LNCAP (cell line): ENCODE measurements at regions not wholly inside any gene's neighbourhood (a gene's known extent, or its start where the extent isn't known, plus 50 kb on each side); places are given as distances from the start of the nearest gene placed in this dataset.

ENCODE experiments used
- CTCF ChIP-seq: fragments of 450-650 bp; IDR thresholded peaks from 2 replicates; pipeline ENCODE4 v1.5.1; 2017; ENCODE audit warnings: mild to moderate bottlenecking

GRCh38 chr6:169317441-169318202 lies 64.0 kb upstream of the THBS2 start:
- TF ChIP-seq CTCF, result no peak

GRCh38 chr6:169316651-169317050 lies 63.0 kb upstream of the THBS2 start:
- TF ChIP-seq CTCF, result no peak

- TF ChIP-seq CTCF, result no peak
Observed at GRCh38 chr6:169315830-169316614, 62.4 kb upstream of the THBS2 start.

GRCh38 chr6:169313347-169314010 lies 59.8 kb upstream of the THBS2 start:
- no peak for TF ChIP-seq CTCF

- no peak for TF ChIP-seq CTCF
Observed at GRCh38 chr6:169312658-169313346, 59.2 kb upstream of the THBS2 start.

- TF ChIP-seq CTCF, result no peak
Observed at GRCh38 chr6:169310983-169311382, 57.3 kb upstream of the THBS2 start.
